NCI-H2227 treated with DMSO at 0.1 percent for 48 hours (cell line): ENCODE measurements at regions not wholly inside any gene's neighbourhood (a gene's known extent, or its start where the extent isn't known, plus 50 kb on each side); places are given as distances from the start of the nearest gene placed in this dataset.
A peak's percentile ranks its signal among the peaks of the same experiment; 100 is the strongest.

Source experiments
- DNase-seq: peaks from one replicate; lab custom pipeline; 2025; lab: John Stamatoyannopoulos, UW

GRCh38 chr1:36675931-36676562 is 193.3 kb upstream of the CSF3R start:
- DNase-seq, result no peak

GRCh38 chr1:36675106-36675505 is 192.4 kb upstream of the CSF3R start:
- no peak for DNase-seq

- DNase-seq, result no peak
Measured at GRCh38 chr1:36673202-36673601, 190.5 kb upstream of the CSF3R start.

GRCh38 chr1:36669262-36669661 is 186.5 kb upstream of the CSF3R start:
- no peak for DNase-seq

GRCh38 chr1:36667836-36668235 is 185.1 kb upstream of the CSF3R start:
- DNase-seq, result no peak

- no peak for DNase-seq
Measured at GRCh38 chr1:36667256-36667655, 184.5 kb upstream of the CSF3R start.

GRCh38 chr1:36665478-36666080 is 182.9 kb upstream of the CSF3R start:
- DNase-seq, result no peak

GRCh38 chr1:36664571-36665287 is 182.0 kb upstream of the CSF3R start:
- DNase-seq, result no peak

GRCh38 chr1:36663772-36664430 is 181.2 kb upstream of the CSF3R start:
- no peak for DNase-seq

GRCh38 chr1:36658838-36659237 is 176.1 kb upstream of the CSF3R start:
- DNase-seq, result no peak

- DNase-seq, result no peak
Measured at GRCh38 chr1:36657826-36658225, 175.1 kb upstream of the CSF3R start.

- no peak for DNase-seq
Measured at GRCh38 chr1:36656838-36657237, 174.1 kb upstream of the CSF3R start.

GRCh38 chr1:36656271-36656670 is 173.6 kb upstream of the CSF3R start:
- no peak for DNase-seq

- DNase-seq, result no peak
Measured at GRCh38 chr1:36654586-36654985, 171.9 kb upstream of the CSF3R start.

- no peak for DNase-seq
Measured at GRCh38 chr1:36653850-36654249, 171.1 kb upstream of the CSF3R start.

GRCh38 chr1:36652586-36652985 is 169.9 kb upstream of the CSF3R start:
- DNase-seq, result no peak

- no peak for DNase-seq
Measured at GRCh38 chr1:36652011-36652410, 169.3 kb upstream of the CSF3R start.

GRCh38 chr1:36651176-36651910 is 168.6 kb upstream of the CSF3R start:
- DNase-seq, result no peak

GRCh38 chr1:36650200-36651065 is 167.7 kb upstream of the CSF3R start:
- peak; percentile 28 for DNase-seq

- no peak for DNase-seq
Measured at GRCh38 chr1:36645867-36646266, 163.2 kb upstream of the CSF3R start.

GRCh38 chr1:36644556-36644955 is 161.8 kb upstream of the CSF3R start:
- DNase-seq, result no peak
